IMR-90 (cell line): ENCODE measurements at regions not wholly inside any gene's neighbourhood (a gene's known extent, or its start where the extent isn't known, plus 50 kb on each side); places are given as distances from the start of the nearest gene placed in this dataset.
"Not testable (repeated sequence)": the region's sequence is repeated elsewhere in the genome, so short reads cannot be mapped to it uniquely, and the experiment has no call there.

Experiments
- CTCF ChIP-seq: conservative IDR thresholded peaks from 2 replicates; pipeline ENCODE4 v1.5.1; 2012; ENCODE audit warnings: mild to moderate bottlenecking, low read depth, low read length, improper control_type of control experiment
- ELK1 ChIP-seq: fragments of 150-350 bp; IDR thresholded peaks from 2 replicates; pipeline ENCODE4 v1.6.1; 2016; ENCODE audit warnings: low read depth, mild to moderate bottlenecking, low read length, moderate library complexity, borderline replicate concordance

DNA sequence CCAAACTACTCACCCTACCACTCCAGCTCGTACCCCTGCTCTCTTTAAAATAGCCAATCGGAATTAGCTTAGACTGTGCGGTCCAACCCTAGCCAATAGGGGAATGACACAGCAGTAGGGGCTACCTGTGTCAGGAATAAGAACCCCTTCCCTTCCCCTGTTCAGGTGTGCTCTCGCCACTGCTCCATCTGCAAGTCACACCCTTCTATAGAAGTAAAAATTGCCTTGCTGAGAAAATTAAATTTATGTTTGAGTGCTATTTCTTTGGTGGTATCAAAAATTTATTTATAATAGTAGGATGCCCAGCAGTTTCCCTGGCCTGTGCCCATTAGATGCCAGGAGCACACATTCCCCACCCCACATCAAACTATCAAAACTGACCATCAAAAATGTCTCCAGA, 304.7 kb upstream of the CDYL start:
- not testable (repeated sequence) for TF ChIP-seq CTCF, ELK1
